Activated naive CD4-positive, alpha-beta T cell treated with anti-CD3 and anti-CD28 coated beads, Interleukin-2, amount 50 U/mL, for 72 hours (primary cell): ENCODE measurements at regions not wholly inside any gene's neighbourhood (a gene's known extent, or its start where the extent isn't known, plus 50 kb on each side); places are given as distances from the start of the nearest gene placed in this dataset.
"Not testable (repeated sequence)": the region's sequence is repeated elsewhere in the genome, so short reads cannot be mapped to it uniquely, and the experiment has no call there.

Source experiments
- ATAC-seq, 2 donors: fragments of 150-1000 bp; cut with Tn5 transposase; 2 replicates each; pipeline ENCODE4 v1.10.0; 2021; ENCODE audit warnings: mild to moderate bottlenecking in 2 of 2, moderate library complexity in 2 of 2
- DNase-seq, 2 donors: peaks; one replicate each; pipeline ENCODE4 v3.0.0; 2021 to 2022; ENCODE audit warnings: low spot score in 2 of 2
- H3K27ac Mint-ChIP-seq, 2 donors: one replicate each; pipeline ENCODE4 v1.8.0; 2022; ENCODE audit warnings: mild to moderate bottlenecking in 2 of 2, mixed read lengths in 2 of 2
- H3K36me3 Mint-ChIP-seq, 2 donors: one replicate each; pipeline ENCODE4 v1.8.0; 2022; ENCODE audit warnings: mixed read lengths in 2 of 2
- H3K9me3 Mint-ChIP-seq, 2 donors: one replicate each; pipeline ENCODE4 v1.8.0; 2022; ENCODE audit warnings: mixed read lengths in 2 of 2

GRCh38 chr3:87942256-87942655 is 116.5 kb downstream of the CGGBP1 start:
- H3K9me3 Mint-ChIP-seq, H3K36me3 Mint-ChIP-seq, ATAC-seq, H3K27ac Mint-ChIP-seq, DNase-seq: not testable (repeated sequence)

GRCh38 chr3:87924485-87924884 is 134.3 kb downstream of the CGGBP1 start:
- DNase-seq: no peak
- Mint-ChIP-seq H3K27ac (no peak overlapping the region), H3K9me3 (peaks cover 10 to 19% of the 10 kb centered on the region in 2 donors), H3K36me3 (peaks cover 0 to 9% of the 10 kb centered on the region in 2 donors)
- no peak for ATAC-seq

- H3K36me3 Mint-ChIP-seq: peaks cover 0 to 8% of the 10 kb centered on the region in 2 donors
- ATAC-seq (no peak), DNase-seq (no peak)
- H3K9me3 Mint-ChIP-seq: peaks cover 8 to 25% of the 10 kb centered on the region in 2 donors
- H3K27ac Mint-ChIP-seq: no peak overlapping the region
These were observed 138.3 kb downstream of the CGGBP1 start for GRCh38 chr3:87920549-87920948.

GRCh38 chr3:87901141-87901540 is 157.7 kb downstream of the CGGBP1 start:
- H3K27ac Mint-ChIP-seq: no peak overlapping the region
- DNase-seq (no peak), ATAC-seq (no peak)
- no peaks in the 10 kb centered on the region for H3K36me3 Mint-ChIP-seq
- no peaks in the 10 kb centered on the region for H3K9me3 Mint-ChIP-seq

- ATAC-seq (no peak), DNase-seq (no peak)
- Mint-ChIP-seq H3K27ac (no peak overlapping the region), H3K36me3 (no peaks in the 10 kb centered on the region), H3K9me3 (no peaks in the 10 kb centered on the region)
These were observed 158.7 kb downstream of the CGGBP1 start for GRCh38 chr3:87900061-87900460.

GRCh38 chr3:87898971-87899370 is 159.8 kb downstream of the CGGBP1 start:
- H3K27ac Mint-ChIP-seq: no peak overlapping the region

GRCh38 chr3:87895983-87896382 is 162.8 kb downstream of the CGGBP1 start:
- Mint-ChIP-seq H3K27ac (no peak overlapping the region), H3K36me3 (no peaks in the 10 kb centered on the region), H3K9me3 (no peaks in the 10 kb centered on the region)
- DNase-seq (no peak), ATAC-seq (no peak)

More at GRCh38 chr3:87898971-87899370, 159.8 kb downstream of the CGGBP1 start:
- no peaks in the 10 kb centered on the region for H3K36me3 Mint-ChIP-seq
- H3K9me3 Mint-ChIP-seq: no peaks in the 10 kb centered on the region
- ATAC-seq: no peak
- no peak for DNase-seq

GRCh38 chr3:87873136-87873535 is 185.7 kb downstream of the CGGBP1 start:
- H3K36me3 Mint-ChIP-seq: peaks cover 0 to 16% of the 10 kb centered on the region in 2 donors
- DNase-seq (no peak), ATAC-seq (no peak)
- H3K27ac Mint-ChIP-seq: no peak overlapping the region
- peaks cover 0 to 12% of the 10 kb centered on the region in 2 donors for H3K9me3 Mint-ChIP-seq

GRCh38 chr3:87867001-87867400 is 191.8 kb downstream of the CGGBP1 start:
- Mint-ChIP-seq H3K27ac (no peak overlapping the region), H3K9me3 (peaks cover 0 to 15% of the 10 kb centered on the region in 2 donors), H3K36me3 (peaks cover 0 to 16% of the 10 kb centered on the region in 2 donors)
- DNase-seq: no peak
- ATAC-seq: no peak

- H3K27ac Mint-ChIP-seq: no peak overlapping the region
These were observed 202.7 kb downstream of the CGGBP1 start for GRCh38 chr3:87856126-87856525.

GRCh38 chr3:87855616-87856015 is 203.2 kb downstream of the CGGBP1 start:
- no peaks in the 10 kb centered on the region for H3K36me3 Mint-ChIP-seq

More at GRCh38 chr3:87856126-87856525, 202.7 kb downstream of the CGGBP1 start:
- DNase-seq (no peak), ATAC-seq (no peak)
- no peaks in the 10 kb centered on the region for H3K36me3 Mint-ChIP-seq
- no peaks in the 10 kb centered on the region for H3K9me3 Mint-ChIP-seq

GRCh38 chr3:87855211-87855610 is 203.6 kb downstream of the CGGBP1 start:
- no peak for ATAC-seq
- no peaks in the 10 kb centered on the region for H3K36me3 Mint-ChIP-seq

More at GRCh38 chr3:87855616-87856015, 203.2 kb downstream of the CGGBP1 start:
- Mint-ChIP-seq H3K27ac (no peak overlapping the region), H3K9me3 (no peaks in the 10 kb centered on the region)
- DNase-seq (no peak), ATAC-seq (no peak)

GRCh38 chr3:87848003-87848402 is 210.8 kb downstream of the CGGBP1 start:
- ATAC-seq (no peak), DNase-seq (no peak)
- H3K27ac Mint-ChIP-seq: no peak overlapping the region
- H3K9me3 Mint-ChIP-seq: no peaks in the 10 kb centered on the region
- no peaks in the 10 kb centered on the region for H3K36me3 Mint-ChIP-seq

More at GRCh38 chr3:87855211-87855610, 203.6 kb downstream of the CGGBP1 start:
- H3K9me3 Mint-ChIP-seq: no peaks in the 10 kb centered on the region
- DNase-seq: no peak
- H3K27ac Mint-ChIP-seq: no peak overlapping the region

- Mint-ChIP-seq H3K36me3 (no peaks in the 10 kb centered on the region), H3K27ac (no peak overlapping the region), H3K9me3 (no peaks in the 10 kb centered on the region)
- ATAC-seq: no peak
- no peak for DNase-seq
These were observed 221.7 kb downstream of the CGGBP1 start for GRCh38 chr3:87837076-87837475.

GRCh38 chr3:87836026-87836425 is 222.8 kb downstream of the CGGBP1 start:
- no peak for ATAC-seq
- Mint-ChIP-seq H3K36me3 (no peaks in the 10 kb centered on the region), H3K9me3 (no peaks in the 10 kb centered on the region), H3K27ac (no peak overlapping the region)
- no peak for DNase-seq

GRCh38 chr3:87835236-87835635 is 223.6 kb downstream of the CGGBP1 start:
- H3K36me3 Mint-ChIP-seq: no peaks in the 10 kb centered on the region
- no peak overlapping the region for H3K27ac Mint-ChIP-seq
- no peak for ATAC-seq
- no peak for DNase-seq
- no peaks in the 10 kb centered on the region for H3K9me3 Mint-ChIP-seq

- ATAC-seq: no peak
- Mint-ChIP-seq H3K9me3 (no peaks in the 10 kb centered on the region), H3K36me3 (no peaks in the 10 kb centered on the region), H3K27ac (no peak overlapping the region)
- DNase-seq: no peak
These were observed 224.5 kb downstream of the CGGBP1 start for GRCh38 chr3:87834327-87834726.

- Mint-ChIP-seq H3K27ac (no peak overlapping the region), H3K9me3 (no peaks in the 10 kb centered on the region), H3K36me3 (no peaks in the 10 kb centered on the region)
- ATAC-seq: no peak
- DNase-seq: no peak
These were observed 225.8 kb downstream of the CGGBP1 start for GRCh38 chr3:87833039-87833377.

- no peaks in the 10 kb centered on the region for H3K9me3 Mint-ChIP-seq
- no peak overlapping the region for H3K27ac Mint-ChIP-seq
- DNase-seq: no peak
- no peaks in the 10 kb centered on the region for H3K36me3 Mint-ChIP-seq
- no peak for ATAC-seq
These were observed 230.8 kb downstream of the CGGBP1 start for GRCh38 chr3:87828046-87828445.
